ENCODE measurements at regions not wholly inside any gene's neighbourhood (a gene's known extent, or its start where the extent isn't known, plus 50 kb on each side); places are given as distances from the start of the nearest gene placed in this dataset.
A peak's percentile ranks its signal among the peaks of the same experiment; 100 is the strongest.
"Not testable (repeated sequence)": the region's sequence is repeated elsewhere in the genome, so short reads cannot be mapped to it uniquely, and the experiment has no call there.

DNA sequence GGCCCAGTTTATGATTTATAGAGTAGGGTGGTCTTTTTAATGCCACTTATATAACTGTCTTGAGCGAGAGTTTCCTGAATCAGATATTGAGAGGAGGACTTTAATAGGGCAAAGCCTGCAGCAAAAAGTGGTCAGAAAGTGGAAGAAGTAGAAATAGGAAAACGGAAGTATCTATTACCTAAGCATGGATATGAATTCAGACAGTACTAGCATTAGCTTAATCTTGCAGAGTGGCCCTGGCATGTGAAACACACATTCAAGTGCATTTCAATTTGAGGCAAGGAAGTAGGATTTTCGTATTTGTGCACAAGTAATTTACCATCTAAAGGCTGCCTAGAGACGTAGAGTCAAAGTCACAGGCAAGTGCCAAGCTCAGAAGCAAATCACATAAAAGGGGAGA lies 622.3 kb downstream of the DIPK2A start:
- no peak for DNase-seq (ENCODE audit: low read depth in 2 of 2)

DNA sequence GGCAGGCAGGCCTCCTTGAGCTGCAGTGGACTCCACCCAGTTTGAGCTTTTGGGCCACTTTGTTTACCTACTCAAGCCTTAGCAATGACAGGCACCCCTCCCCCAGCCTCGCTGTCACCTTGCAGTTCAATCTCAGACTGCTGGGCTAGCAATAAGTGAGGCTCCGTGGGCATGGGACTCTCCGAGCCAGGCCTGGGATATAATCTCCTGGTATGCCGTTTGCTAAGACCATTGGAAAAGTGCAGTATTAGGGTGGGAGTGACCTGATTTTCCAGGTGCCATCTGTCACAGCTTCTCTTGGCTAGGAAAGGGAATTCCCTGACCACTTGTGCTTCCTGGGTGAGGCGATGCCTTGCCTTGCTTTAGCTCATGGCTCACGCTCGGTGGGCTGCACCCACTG lies 648.6 kb downstream of the DIPK2A start:
- DNase-seq (ENCODE audit: low read depth in 2 of 2), result not testable (repeated sequence)

DNA sequence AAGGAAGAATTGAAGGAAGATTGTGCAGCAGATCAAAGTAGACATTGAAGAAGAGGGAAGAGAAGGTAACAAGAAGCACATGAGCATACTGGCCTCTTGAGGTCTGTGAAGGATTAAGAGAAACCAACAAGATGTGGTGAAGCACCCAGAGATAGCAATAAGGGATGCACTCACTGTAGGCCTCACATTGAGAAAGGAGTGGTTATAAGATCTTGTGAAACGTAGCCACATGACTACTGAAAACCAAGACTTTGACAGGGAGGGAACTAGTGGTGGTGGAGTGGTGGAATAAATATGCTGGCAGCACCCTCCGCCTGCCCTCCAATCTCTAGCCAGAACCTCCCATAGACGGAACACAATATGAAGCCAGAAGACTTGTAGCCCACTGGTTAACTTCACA lies 651.2 kb downstream of the DIPK2A start:
- DNase-seq (ENCODE audit: low read depth in 2 of 2), result no peak

DNA sequence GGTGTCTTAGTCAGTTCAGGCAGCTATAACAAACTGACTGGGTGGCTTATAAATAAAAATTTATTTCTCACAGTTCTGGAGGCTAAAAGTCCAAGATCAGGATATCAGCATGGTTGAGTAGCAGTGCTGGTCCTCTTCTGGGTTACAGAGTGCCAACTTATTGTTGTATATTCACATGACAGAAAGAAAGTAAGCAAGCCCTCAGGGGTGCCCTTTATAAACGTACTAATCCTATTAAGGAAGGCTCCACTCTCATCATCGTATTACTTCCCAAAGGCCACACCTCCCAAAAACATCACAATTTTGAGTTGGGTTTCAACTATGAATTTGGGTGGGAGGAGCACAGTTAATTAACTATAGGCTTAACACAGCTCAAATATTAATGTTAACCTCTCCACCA lies 653.0 kb downstream of the DIPK2A start:
- DNase-seq (ENCODE audit: low read depth in 2 of 2), result no peak

DNA sequence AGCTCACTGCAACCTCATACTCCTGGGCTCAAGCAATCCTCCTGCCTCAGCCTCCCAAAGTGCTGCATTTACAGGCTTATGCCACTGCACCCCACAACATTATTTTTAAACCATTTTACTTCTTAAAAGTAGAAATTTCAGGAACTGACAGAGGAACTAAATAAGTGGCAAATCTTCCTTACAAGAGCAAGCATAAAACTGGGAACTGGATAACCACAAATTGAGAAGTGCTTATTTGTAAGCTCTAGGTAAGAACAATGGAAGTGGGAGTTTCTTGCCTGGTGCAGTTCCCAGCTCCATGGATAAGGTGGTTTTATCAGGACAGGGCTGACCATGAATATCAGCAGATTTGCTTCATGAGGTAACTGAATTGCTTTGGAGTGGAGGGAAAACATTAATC lies 655.2 kb downstream of the DIPK2A start:
- DNase-seq (ENCODE audit: low read depth in 2 of 2), result no peak

DNA sequence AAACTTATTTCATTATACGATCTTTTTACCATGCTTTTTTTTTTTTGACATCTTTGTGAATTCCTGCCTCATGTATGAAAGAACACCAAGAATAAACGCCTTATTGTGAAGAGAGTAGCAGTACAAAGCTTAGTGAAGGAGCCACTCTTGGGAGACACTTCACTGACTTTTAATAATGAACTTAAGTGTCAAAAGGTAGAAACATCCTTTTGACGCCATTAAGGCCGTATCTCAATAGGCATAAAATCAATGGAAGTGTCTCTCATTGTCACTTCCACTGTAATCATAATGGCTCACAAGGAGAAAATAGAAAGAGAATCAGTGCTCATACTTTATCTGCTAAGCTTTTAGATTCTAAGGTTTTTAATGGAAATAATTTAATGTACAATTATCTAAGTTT lies 657.8 kb downstream of the DIPK2A start:
- no peak for DNase-seq (ENCODE audit: low read depth in 2 of 2)

DNA sequence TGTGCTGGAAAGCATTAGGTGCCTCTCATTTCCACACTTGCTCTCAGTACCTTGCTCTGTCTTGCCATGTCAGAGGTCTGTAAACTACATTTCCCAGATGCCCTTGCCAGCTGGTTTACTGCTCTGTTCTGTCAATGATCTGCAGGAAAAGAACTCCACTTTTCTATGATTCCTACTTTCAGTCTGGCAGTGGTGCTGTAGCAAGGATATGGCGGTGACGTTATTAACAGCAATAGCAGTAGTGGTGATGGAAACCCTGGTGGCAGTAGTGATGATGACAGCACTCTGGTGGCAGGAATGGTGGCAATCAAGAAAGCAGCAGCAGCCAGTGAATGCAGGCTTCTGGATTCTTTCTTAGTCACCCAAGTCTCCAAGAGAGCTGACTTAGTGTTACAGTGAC lies 665.2 kb downstream of the DIPK2A start:
- DNase-seq (ENCODE audit: low read depth in 2 of 2), result no peak

DNA sequence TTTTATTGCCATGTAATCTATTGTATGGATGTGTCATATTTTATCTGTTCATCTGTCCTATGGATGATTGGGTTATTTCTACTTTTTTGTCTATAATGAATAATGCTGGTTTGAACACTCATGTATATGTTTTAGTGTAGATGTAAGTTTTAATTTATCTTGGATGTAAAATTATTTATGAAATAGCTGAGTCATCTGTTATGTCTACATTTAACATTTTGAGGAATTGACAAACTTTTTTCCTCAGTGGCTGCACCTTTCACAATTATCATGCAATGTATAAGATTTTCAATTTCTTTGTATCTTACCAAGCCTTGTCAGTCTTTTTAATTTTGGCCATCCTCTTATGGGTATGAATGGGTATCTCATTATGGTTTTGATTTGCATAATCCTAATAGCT lies 666.4 kb downstream of the DIPK2A start:
- DNase-seq (ENCODE audit: low read depth in 2 of 2), result no peak

DNA sequence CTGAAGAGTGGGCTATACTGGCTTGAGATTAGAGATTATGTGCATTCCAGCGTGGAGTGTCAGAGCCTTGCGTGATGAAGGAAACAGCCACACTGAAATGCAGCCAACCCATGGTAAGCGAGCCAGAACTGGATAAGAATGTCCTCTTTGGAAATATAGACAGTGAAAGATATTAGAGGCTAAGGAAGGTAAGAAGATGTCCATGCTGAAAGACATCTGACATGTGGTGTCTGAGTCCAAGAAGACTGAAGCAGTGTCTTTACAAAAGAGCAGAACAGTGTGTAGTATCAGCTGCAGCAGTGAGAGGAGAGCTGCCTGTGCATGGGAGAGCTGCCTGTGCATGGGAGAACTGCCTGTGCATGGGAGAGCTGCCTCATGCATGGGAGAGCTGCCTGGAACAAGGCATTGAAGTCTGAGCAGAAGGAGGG lies 672.2 kb downstream of the DIPK2A start:
- peak; percentile 35 to 36 for DNase-seq (ENCODE audit: low read depth in 2 of 2)

DNA sequence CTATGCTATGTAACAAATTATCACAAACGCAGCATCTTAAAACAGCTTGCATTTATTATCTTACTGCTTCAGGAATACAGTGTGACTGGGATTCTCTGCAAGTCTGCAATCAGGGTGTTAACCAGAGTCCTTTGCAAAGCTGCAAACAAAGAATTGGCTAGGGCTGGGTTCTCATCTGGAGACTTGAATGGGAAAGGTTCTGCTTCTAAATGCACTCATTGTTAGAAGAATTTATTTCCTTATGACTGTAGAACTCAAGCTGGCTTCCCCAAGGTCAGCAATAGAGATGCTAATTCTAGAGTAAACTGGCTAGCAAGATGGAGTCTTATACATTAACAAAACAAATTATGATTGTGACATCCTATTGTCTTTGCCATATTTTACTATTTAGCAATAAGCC lies 673.7 kb downstream of the DIPK2A start:
- DNase-seq (ENCODE audit: low read depth in 2 of 2), result no peak

DNA sequence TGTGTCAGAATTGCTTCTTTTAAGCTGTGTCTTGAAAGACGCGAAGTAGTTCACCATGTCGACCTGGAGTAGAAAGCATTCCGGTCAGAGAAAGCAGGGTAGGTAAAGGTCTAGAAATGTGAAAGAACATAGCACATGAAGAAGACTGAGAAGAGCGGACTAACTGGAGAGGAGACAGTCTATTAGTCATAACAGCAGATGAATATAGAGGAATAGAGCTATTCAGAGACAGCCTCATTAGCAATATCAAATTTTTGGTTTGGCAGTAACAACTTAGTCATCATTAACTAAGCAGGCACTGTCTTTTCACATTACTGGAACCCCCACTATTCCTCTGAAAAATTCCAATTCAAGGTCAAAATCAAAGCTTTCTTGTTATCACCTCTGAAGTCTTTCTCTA lies 678.8 kb downstream of the DIPK2A start:
- DNase-seq (ENCODE audit: low read depth in 2 of 2), result no peak

DNA sequence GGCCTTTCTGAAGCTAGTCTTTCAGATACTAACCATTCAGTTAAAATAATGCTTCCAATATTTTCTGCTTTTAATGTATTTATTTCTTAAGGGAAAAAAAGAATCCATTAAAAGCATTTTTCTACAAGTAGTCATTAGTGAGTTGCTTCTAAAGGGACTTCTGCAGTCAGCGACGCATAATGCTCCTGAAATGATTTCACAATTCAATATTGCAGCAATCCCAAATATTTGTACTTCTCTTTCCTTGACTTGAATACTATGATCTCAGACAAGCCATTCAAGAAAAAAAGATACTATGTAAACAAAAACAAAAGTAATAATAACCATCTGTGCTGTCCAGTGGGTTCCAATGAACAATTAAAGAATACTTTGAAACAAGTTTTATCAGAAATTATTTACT lies 681.0 kb downstream of the DIPK2A start:
- peak; percentile 31 to 44 for DNase-seq (ENCODE audit: low read depth in 2 of 2)

DNA sequence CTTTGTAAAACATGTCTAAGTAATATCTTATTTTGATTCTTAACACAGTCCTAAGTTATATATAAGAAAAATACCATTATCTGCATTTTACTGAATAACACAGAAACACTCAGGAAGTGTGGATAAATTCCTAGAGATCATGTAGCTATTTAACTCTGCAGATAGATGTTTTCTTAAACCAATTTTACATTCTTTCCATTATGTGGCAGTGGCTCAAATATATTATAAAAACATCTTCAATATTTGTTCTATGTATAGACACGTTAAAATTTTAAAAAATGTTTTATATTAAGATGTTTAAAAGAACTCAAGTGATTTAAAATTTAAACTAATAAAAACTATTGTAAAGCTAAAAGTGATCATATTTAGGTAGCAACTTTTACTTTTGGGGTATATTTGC lies 683.8 kb downstream of the DIPK2A start:
- DNase-seq (ENCODE audit: low read depth in 2 of 2), result no peak

DNA sequence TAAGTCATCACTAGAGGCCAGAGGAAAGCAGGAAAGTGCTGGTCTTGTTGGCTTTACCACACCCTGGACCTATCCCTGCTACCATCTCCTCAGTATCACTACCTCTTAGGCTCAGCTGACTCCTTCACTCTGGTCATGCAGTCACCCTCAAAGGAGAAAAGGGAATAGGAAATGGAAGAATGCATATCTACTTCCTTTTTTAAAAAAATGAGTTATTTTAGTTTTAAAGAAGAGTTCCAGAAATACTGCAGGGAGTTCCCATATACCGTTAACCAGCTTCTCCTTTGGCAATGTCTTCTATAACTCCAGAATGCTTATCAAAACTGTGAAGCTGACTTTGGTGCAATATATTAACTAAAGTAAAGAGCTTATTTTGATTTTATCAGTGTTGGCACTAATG lies 688.6 kb downstream of the DIPK2A start:
- DNase-seq (ENCODE audit: low read depth in 2 of 2), result no peak

DNA sequence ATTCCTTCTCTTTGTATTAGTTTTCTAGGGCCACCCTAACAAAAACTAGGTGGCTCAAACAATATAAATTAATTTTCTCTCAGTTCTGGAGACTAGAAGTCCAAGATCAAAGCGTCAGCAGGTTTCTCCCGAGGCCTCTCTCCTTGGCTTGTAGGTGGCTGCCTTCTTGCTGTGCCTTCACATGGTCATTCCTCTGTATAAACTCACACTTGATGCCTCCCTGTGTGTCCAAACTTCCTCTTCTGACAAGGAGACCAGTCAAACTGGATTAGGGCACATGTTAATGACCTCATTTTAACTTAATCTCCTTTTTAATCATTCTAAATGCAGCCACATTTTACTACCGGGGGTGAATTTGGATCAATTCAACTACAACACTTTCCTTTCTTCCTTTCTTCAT lies 691.1 kb downstream of the DIPK2A start:
- no peak for DNase-seq (ENCODE audit: low read depth in 2 of 2)

DNA sequence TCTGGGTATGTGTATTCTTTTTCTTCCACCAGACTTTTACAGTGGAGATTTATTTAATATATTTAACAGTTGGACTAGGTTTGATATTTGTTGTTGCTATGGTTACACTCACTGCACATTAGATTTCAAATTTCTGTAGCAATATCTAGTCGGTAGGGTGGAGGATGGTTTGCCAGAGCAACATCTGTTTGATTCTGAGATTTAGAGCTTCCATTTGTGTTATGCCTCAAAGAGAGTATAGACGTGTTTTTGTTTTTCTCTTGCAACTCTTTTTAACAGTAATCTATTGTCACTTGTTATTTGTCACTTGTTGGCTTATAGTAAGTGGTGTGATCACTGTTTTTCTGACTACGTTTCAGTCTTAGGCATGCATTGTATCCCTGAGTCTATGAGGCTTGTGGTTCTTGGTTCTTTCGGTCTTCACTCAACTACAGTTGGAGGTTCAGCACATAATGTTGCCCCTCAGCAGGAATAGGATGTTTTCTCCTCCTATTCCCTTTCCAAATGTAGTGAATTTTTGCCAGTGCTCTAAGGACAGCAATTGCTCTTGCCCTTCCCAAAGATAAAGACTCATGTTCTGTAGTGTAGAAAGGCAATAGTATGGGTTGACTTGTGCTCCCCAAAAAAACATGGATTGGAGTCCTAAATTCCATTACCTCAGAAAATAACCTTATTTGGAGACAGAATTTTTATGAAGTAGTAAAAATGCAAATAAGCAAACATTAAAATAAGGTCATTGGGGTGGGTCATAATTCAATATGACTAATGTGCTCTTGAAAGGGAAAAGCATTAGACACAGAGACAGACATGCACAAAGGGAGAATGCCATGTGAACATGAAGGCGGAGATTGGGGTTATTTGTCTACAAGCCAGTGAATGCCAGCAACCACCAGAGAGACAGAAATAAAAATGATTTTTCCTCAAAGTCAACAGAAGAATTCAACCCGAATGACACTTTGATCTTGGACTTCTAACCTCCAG lies 692.1 kb downstream of the DIPK2A start:
- no peak for DNase-seq (ENCODE audit: low read depth in 2 of 2)

DNA sequence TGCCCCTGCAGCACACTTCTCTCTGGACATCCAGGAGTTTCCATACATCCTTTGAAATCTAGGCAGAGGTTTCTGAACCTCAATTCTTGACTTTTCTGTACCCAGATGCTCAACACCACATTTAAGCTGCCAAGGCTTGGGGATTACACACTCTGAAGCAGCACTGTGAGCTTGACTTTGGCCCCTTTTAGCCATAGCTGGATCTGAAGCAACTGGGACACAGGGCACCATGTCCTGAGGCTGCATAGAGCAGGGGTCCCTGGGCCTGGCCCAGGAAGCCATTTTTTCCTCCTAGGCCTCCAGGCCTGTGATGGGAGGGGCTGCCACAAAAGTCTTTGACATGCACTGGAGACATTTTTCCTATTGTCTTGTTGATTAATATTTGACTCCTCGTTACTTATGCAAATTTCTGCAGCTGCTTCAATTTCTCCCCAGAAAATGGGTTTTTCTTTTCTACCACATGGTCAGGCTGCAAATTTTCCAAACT lies 694.0 kb downstream of the DIPK2A start:
- no peak for DNase-seq (ENCODE audit: low read depth in 2 of 2)

DNA sequence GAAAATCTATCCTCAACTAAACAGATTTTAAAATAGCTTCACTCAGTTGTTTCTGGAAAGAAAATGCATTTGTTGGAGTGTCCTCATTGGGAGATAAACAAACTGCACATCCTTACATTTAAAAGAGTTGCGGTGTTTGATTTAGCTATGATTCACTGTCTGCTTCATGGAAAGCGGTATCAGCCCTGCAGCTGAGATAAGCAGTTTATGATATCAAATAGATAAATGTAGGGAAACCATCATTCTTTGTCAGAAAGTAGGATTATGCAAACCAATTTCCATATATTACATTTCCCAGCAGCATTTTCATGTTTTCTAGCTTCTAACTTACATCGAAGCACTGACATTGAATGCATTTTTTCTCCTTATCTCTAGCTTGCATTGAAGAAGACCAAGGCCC lies 698.9 kb downstream of the DIPK2A start:
- DNase-seq (ENCODE audit: low read depth in 2 of 2), result no peak

DNA sequence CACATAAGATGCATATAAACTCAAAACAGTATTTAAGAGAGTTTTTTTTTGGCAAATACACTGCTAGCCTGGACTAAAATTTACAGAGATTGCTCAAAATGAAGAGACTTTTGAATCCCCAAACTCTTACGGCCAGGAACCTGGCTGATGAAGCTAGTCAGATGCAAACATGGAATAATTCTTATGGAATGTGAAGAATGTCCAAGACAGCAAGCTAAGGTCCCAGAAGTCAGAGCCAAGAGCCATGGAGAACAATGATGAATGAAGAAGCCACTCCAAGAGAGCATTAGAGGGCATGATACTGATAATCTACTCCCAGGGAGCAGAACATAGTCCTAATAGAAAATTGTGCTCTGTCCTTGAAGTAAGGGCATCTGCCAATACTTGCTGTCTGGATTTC lies 705.5 kb downstream of the DIPK2A start:
- DNase-seq (ENCODE audit: low read depth in 2 of 2), result peak; percentile 3 to 11

DNA sequence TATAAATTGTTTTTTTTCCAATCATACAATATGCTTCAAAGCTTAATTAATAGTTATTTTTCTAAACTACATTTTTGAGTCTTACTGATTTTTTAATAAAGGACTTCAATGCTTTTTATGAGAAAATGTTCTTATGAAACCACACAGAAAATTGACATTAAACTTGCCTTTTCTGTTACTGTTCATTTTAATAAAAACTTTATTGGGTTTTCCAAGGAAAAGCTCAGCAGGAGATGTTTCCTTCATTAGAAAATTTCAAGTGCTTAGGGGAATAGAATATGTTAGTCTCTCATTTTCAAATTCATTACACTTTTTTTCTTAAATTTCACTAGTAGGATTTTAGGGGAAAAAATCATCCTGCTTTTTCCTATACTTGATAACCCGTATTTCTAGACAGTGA lies 711.4 kb downstream of the DIPK2A start:
- DNase-seq (ENCODE audit: low read depth in 2 of 2), result no peak

DNA sequence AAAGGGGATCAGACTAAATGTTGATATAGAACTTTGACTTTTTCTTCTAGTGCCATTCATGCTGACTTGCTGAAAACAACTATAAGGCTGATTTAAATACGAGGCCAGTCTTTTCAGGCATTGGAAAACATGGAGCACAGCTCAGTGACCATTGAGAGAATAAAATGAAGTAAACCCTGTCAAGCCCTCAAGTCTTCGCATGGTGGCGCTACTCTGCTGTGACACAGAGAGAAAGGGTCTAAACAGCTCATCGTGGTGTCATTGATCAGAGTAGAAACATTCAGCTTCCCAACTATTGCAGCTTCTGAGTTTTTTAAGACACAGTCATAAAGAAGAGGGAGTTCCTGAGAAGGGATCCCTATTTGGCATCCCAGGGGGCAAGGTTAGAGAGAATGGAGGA lies 716.2 kb downstream of the DIPK2A start:
- DNase-seq (ENCODE audit: low read depth in 2 of 2), result no peak

DNA sequence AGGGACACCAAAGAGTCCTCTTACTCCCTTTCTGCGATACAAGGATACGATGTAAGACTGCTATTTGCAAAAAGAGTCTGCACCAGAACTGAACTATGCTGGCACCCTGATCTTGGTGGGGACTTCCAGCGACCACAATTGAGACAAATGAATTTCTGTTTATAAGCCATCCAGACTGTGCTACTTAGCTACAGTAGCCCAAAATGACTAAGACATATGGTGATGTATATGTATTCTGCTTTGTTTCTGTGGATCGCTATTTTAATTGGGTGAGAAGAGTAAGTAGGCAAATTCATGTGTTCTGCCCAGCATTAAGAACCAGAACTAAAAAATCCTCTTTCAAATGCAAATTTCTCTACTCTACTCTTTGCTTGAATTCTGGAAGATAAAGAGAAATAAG lies 720.9 kb downstream of the DIPK2A start:
- no peak for DNase-seq (ENCODE audit: low read depth in 2 of 2)

DNA sequence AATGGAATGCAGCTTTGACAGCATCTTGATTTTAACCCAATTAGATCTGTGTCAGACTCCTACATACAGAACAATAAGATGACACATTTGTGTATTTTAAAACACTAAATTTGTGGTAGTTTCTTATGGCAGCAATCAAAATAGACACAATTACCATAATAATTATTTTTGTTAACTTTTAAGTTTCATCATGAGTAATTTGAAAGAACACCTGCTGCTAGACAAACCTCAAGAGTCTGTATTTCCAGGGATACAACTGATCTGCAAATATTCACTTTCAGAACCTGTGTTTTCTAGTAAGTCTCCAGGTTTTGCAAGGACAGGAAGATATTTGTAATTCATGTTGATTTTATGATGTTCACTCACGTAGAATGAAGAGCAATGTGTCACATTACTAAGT lies 736.8 kb downstream of the DIPK2A start:
- DNase-seq (ENCODE audit: low read depth in 2 of 2), result no peak

DNA sequence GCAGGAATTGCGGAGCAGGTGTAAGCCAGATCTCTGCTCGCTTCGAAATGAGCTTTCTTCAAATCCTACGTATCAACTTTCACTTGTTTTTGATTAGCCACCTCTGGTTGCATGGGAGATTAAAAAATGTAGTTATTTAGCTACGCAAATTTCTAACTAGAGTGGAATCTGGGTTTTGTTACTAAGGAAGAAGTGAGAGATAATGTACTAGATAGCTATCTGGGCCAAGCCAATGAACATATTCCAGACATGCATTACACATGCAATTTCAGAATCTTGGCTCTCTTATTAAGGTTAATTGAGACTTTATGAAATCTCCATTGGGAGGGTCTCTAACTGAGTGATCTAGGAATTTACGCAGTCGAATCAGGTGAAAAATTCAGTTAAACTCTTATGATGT lies 765.7 kb downstream of the DIPK2A start:
- no peak for DNase-seq (ENCODE audit: low read depth in 2 of 2)
